Muscle of leg (tissue), 3 donors: ENCODE measurements at regions not wholly inside any gene's neighbourhood (a gene's known extent, or its start where the extent isn't known, plus 50 kb on each side); places are given as distances from the start of the nearest gene placed in this dataset.
A peak's percentile ranks its signal among the peaks of the same experiment; 100 is the strongest.
"Not testable (repeated sequence)": the region's sequence is repeated elsewhere in the genome, so short reads cannot be mapped to it uniquely, and the experiment has no call there.

Experiments used
- DNase-seq: peaks from one replicate; pipeline ENCODE4 v3.0.0; 2013
- H3K27ac ChIP-seq: one replicate; pipeline ENCODE4 v1.5.1; 2013; ENCODE audit warnings: mild to moderate bottlenecking, low read length, control low read depth
- H3K27me3 ChIP-seq: one replicate; pipeline ENCODE4 v1.6.1; 2013; ENCODE audit warnings: low read length; ENCODE audit not compliant: control insufficient read depth, insufficient read depth
- H3K36me3 ChIP-seq: one replicate; pipeline ENCODE4 v1.6.1; 2013; ENCODE audit warnings: low read length; ENCODE audit not compliant: control insufficient read depth, insufficient read depth
- H3K4me1 ChIP-seq: one replicate; pipeline ENCODE4 v1.6.1; 2013; ENCODE audit warnings: low read length; ENCODE audit not compliant: control insufficient read depth, insufficient read depth
- H3K4me3 ChIP-seq: one replicate; pipeline ENCODE4 v1.5.1; 2013; ENCODE audit warnings: low read length, control low read depth
- H3K9me3 ChIP-seq: replicated peaks from 2 replicates; pipeline ENCODE4 v1.6.1; 2013; ENCODE audit warnings: low read depth, low read length; ENCODE audit not compliant: control insufficient read depth
- WGBS: methylation state at CpG from one replicate; pipeline ENCODE4 v1.1.5; 2013; ENCODE audit warnings: missing lambda C conversion rate; ENCODE audit not compliant: insufficient coverage; 5-methylcytosine and 5-hydroxymethylcytosine counted together

- Histone ChIP-seq H3K27me3 (no peaks in the 10 kb centered on the region), H3K4me1 (no peaks in the 10 kb centered on the region), H3K9me3 (no peaks in the 10 kb centered on the region), H3K4me3 (no peak overlapping the region), H3K36me3 (no peaks in the 10 kb centered on the region), H3K27ac (no peak overlapping the region)
- peak; percentile 14 for DNase-seq
- WGBS: 100% methylated on average over 1 of the region's 2 CpGs
These were observed 144.5 kb upstream of the TCF4 start for GRCh38 chr18:55732227-55733106.

- Histone ChIP-seq H3K36me3 (no peaks in the 10 kb centered on the region), H3K27ac (no peak overlapping the region), H3K4me3 (no peak overlapping the region), H3K9me3 (no peaks in the 10 kb centered on the region), H3K27me3 (no peaks in the 10 kb centered on the region), H3K4me1 (no peaks in the 10 kb centered on the region)
- WGBS: no CpG with 5 or more reads among the region's 4 CpGs
- peak; percentile 18 for DNase-seq
These were observed 143.6 kb upstream of the TCF4 start for GRCh38 chr18:55731594-55732042.

- H3K27me3 ChIP-seq, H3K36me3 ChIP-seq, H3K9me3 ChIP-seq, H3K4me1 ChIP-seq, H3K27ac ChIP-seq, DNase-seq, H3K4me3 ChIP-seq: not testable (repeated sequence)
- 95% methylated on average over 9 of the region's 21 CpGs for WGBS
These were observed 133.0 kb upstream of the TCF4 start for GRCh38 chr18:55721006-55721405.

GRCh38 chr18:55713707-55714106, 125.7 kb upstream of the TCF4 start:
- peaks cover 12% of the 10 kb centered on the region for H3K9me3 ChIP-seq
- H3K27ac ChIP-seq: no peak overlapping the region
- DNase-seq: no peak
- H3K27me3 ChIP-seq: no peaks in the 10 kb centered on the region
- H3K4me3 ChIP-seq: no peak overlapping the region
- H3K36me3 ChIP-seq: no peaks in the 10 kb centered on the region
- H3K4me1 ChIP-seq: no peaks in the 10 kb centered on the region

- Histone ChIP-seq H3K4me1 (no peaks in the 10 kb centered on the region), H3K27ac (peak overlapping the region; percentile 9), H3K36me3 (no peaks in the 10 kb centered on the region), H3K4me3 (no peak overlapping the region), H3K9me3 (peaks cover 8% of the 10 kb centered on the region), H3K27me3 (no peaks in the 10 kb centered on the region)
- WGBS: no CpG with 5 or more reads among the region's 3 CpGs
- DNase-seq: peak; percentile 57
These were observed 118.9 kb upstream of the TCF4 start for GRCh38 chr18:55706898-55707297.

GRCh38 chr18:55699233-55699765, 111.3 kb upstream of the TCF4 start:
- 20% methylated on average over 1 of the region's 5 CpGs for WGBS
- Histone ChIP-seq H3K9me3 (peaks cover under 1% of the 10 kb centered on the region), H3K4me3 (no peak overlapping the region), H3K27ac (no peak overlapping the region), H3K36me3 (no peaks in the 10 kb centered on the region), H3K27me3 (no peaks in the 10 kb centered on the region), H3K4me1 (peaks cover 6% of the 10 kb centered on the region)
- peak; percentile 9 for DNase-seq

GRCh38 chr18:55696811-55697210, 108.8 kb upstream of the TCF4 start:
- 84% methylated on average over 3 of the region's 3 CpGs for WGBS
- no peaks in the 10 kb centered on the region for H3K9me3 ChIP-seq

GRCh38 chr18:55695091-55695490, 107.1 kb upstream of the TCF4 start:
- no peaks in the 10 kb centered on the region for H3K9me3 ChIP-seq
- H3K27ac ChIP-seq: no peak overlapping the region
- H3K36me3 ChIP-seq: no peaks in the 10 kb centered on the region
- peaks cover 6% of the 10 kb centered on the region for H3K4me1 ChIP-seq
- DNase-seq: no peak
- H3K4me3 ChIP-seq: no peak overlapping the region
- H3K27me3 ChIP-seq: no peaks in the 10 kb centered on the region

More at GRCh38 chr18:55696811-55697210, 108.8 kb upstream of the TCF4 start:
- Histone ChIP-seq H3K27ac (no peak overlapping the region), H3K4me3 (no peak overlapping the region), H3K36me3 (no peaks in the 10 kb centered on the region), H3K27me3 (no peaks in the 10 kb centered on the region), H3K4me1 (peaks cover 6% of the 10 kb centered on the region)
- DNase-seq: no peak

- no peaks in the 10 kb centered on the region for H3K27me3 ChIP-seq
- H3K36me3 ChIP-seq: no peaks in the 10 kb centered on the region
- peaks cover 4% of the 10 kb centered on the region for H3K4me1 ChIP-seq
- no peak overlapping the region for H3K27ac ChIP-seq
- no peak overlapping the region for H3K4me3 ChIP-seq
- no peaks in the 10 kb centered on the region for H3K9me3 ChIP-seq
- WGBS: no CpG with 5 or more reads among the region's 1 CpG
- no peak for DNase-seq
These were observed 106.3 kb upstream of the TCF4 start for GRCh38 chr18:55694291-55694690.

- no peaks in the 10 kb centered on the region for H3K27me3 ChIP-seq
- no peak overlapping the region for H3K4me3 ChIP-seq
- no peaks in the 10 kb centered on the region for H3K36me3 ChIP-seq
- no peak overlapping the region for H3K27ac ChIP-seq
- no peak for DNase-seq
- H3K9me3 ChIP-seq: no peaks in the 10 kb centered on the region
- WGBS: 100% methylated on average over 1 of the region's 4 CpGs
- no peaks in the 10 kb centered on the region for H3K4me1 ChIP-seq
These were observed 100.0 kb upstream of the TCF4 start for GRCh38 chr18:55688030-55688429.
